ENCODE measurements at regions not wholly inside any gene's neighbourhood (a gene's known extent, or its start where the extent isn't known, plus 50 kb on each side); places are given as distances from the start of the nearest gene placed in this dataset.

DNA sequence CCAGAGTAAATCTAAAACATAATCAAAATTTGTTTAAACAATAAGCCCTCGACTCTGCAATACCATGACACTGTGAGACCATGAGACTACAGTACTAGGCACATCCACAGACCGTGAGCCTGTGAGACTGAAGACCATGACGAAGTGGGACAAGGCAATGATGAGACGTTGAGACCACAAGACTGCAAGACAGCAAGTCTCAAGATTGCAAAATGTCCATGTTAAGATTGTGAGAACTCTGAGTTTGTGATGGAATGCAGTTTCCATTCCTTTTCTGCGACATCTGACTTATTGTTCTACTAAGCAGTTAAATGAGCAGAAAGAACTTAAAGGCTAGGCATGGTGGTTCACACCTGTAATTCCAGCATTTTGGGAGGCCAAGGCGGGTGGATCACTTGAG is 102.1 kb upstream of the PHACTR1 start:
- no peak for DNase-seq (ENCODE audit: low spot score)
- Histone ChIP-seq H3K4me1 (ENCODE audit: insufficient read depth, low read length, poor library complexity, severe bottlenecking) (no peaks in the 10 kb centered on the region), H3K4me2 (ENCODE audit: low read length) (no peak overlapping the region), H3K79me2 (ENCODE audit: insufficient read depth, low read depth, low read length) (no peaks in the 10 kb centered on the region), H3K36me3 (ENCODE audit: insufficient read depth, low read length) (no peaks in the 10 kb centered on the region), H2AFZ (ENCODE audit: low read length) (no peak overlapping the region), H3K9me3 (ENCODE audit: low read length) (no peaks in the 10 kb centered on the region), H3K27ac (ENCODE audit: low read depth, low read length, poor library complexity, severe bottlenecking) (no peak overlapping the region), H3K9me2 (ENCODE audit: insufficient read depth, low read length) (no peaks in the 10 kb centered on the region), H3K4me3 (ENCODE audit: low read depth, low read length, poor library complexity, severe bottlenecking) (no peak overlapping the region), H4K20me1 (ENCODE audit: insufficient read depth, low read length) (no peaks in the 10 kb centered on the region)
- POLR2A ChIA-PET: no interaction called here
- intact Hi-C loops (cut with micrococcal nuclease; ENCODE audit: unreplicated experiment): no loop called here
- CTCF ChIA-PET (ENCODE audit: unreplicated experiment): no interaction called here
- BruUV-seq (replicated peaks): no TSS peak
- TF ChIP-seq, protein P1, sequence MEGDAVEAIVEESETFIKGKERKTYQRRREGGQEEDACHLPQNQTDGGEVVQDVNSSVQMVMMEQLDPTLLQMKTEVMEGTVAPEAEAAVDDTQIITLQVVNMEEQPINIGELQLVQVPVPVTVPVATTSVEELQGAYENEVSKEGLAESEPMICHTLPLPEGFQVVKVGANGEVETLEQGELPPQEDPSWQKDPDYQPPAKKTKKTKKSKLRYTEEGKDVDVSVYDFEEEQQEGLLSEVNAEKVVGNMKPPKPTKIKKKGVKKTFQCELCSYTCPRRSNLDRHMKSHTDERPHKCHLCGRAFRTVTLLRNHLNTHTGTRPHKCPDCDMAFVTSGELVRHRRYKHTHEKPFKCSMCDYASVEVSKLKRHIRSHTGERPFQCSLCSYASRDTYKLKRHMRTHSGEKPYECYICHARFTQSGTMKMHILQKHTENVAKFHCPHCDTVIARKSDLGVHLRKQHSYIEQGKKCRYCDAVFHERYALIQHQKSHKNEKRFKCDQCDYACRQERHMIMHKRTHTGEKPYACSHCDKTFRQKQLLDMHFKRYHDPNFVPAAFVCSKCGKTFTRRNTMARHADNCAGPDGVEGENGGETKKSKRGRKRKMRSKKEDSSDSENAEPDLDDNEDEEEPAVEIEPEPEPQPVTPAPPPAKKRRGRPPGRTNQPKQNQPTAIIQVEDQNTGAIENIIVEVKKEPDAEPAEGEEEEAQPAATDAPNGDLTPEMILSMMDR (conservative IDR thresholded peaks at IDR 0.05; ENCODE audit: low read length): no peak
- no peak for TF ChIP-seq EZH2phosphoT487 (IDR thresholded peaks at IDR 0.05; ENCODE audit: borderline replicate concordance, low read depth, low read length)

DNA sequence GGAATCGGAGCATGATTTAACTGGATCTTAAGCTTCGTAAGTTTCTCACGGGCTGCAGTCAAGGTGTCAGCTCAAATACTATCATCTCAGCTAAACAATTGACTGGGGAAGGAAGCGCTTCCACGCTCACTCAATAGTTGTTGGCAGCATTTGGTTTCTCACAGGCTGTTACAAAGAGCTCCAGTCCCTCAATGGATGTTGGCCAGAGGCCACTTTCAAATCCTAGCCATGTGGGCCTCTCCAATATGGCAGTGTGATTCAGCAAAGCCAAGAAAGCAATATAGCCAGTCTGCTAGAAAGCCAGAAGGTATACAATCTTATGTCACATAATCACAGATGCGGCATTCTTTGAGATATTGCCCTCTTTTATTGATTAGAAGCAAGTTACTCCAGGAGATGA is 98.3 kb upstream of the PHACTR1 start:
- Histone ChIP-seq H3K9me2 (ENCODE audit: insufficient read depth, low read length) (no peaks in the 10 kb centered on the region), H3K9me3 (ENCODE audit: low read length) (no peaks in the 10 kb centered on the region), H3K36me3 (ENCODE audit: insufficient read depth, low read length) (no peaks in the 10 kb centered on the region), H3K4me3 (ENCODE audit: low read depth, low read length, poor library complexity, severe bottlenecking) (no peak overlapping the region), H4K20me1 (ENCODE audit: insufficient read depth, low read length) (no peaks in the 10 kb centered on the region), H2AFZ (ENCODE audit: low read length) (no peak overlapping the region), H3K79me2 (ENCODE audit: insufficient read depth, low read depth, low read length) (no peaks in the 10 kb centered on the region), H3K4me1 (ENCODE audit: insufficient read depth, low read length, poor library complexity, severe bottlenecking) (no peaks in the 10 kb centered on the region), H3K27ac (ENCODE audit: low read depth, low read length, poor library complexity, severe bottlenecking) (no peak overlapping the region), H3K4me2 (ENCODE audit: low read length) (no peak overlapping the region)
- no TSS peak for BruUV-seq (replicated peaks)
- TF ChIP-seq, protein P1 (conservative IDR thresholded peaks at IDR 0.05; ENCODE audit: low read length): no peak
- TF ChIP-seq EZH2phosphoT487 (IDR thresholded peaks at IDR 0.05; ENCODE audit: borderline replicate concordance, low read depth, low read length): no peak
- no peak for DNase-seq (ENCODE audit: low spot score)
- CTCF ChIA-PET (ENCODE audit: unreplicated experiment): no interaction called here
- intact Hi-C loops (cut with micrococcal nuclease; ENCODE audit: unreplicated experiment): no loop called here
- POLR2A ChIA-PET: interaction anchor here (0.7 kb wide), 1 partner anchor 178 kb away, joined by 3 read pairs; no protein-coding TSS in a partner anchor

DNA sequence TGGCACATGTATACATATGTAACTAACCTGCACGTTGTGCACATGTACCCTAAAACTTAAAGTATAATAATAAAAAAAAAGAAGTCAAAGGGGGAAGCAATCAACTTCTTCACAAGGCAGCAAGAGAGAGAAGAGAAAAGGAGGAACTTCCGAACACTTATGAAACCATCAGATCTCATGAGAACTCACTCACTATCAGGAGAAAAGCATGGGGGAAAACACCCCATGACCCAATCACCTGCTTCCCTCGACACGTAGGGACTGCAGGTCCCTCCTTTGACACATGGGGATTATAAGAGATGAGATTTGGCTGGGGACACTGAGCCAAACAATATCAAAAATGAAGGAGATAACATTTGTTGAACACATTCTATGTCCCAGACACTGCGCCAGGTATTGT is 94.8 kb upstream of the PHACTR1 start:
- no peaks in the 10 kb centered on the region for H3K36me3 ChIP-seq (ENCODE audit: insufficient read depth, low read length)
- H4K20me1 ChIP-seq (ENCODE audit: insufficient read depth, low read length): no peaks in the 10 kb centered on the region
- no peaks in the 10 kb centered on the region for H3K9me2 ChIP-seq (ENCODE audit: insufficient read depth, low read length)
- no peak overlapping the region for H3K4me2 ChIP-seq (ENCODE audit: low read length)
- no peaks in the 10 kb centered on the region for H3K4me1 ChIP-seq (ENCODE audit: insufficient read depth, low read length, poor library complexity, severe bottlenecking)
- no peak overlapping the region for H2AFZ ChIP-seq (ENCODE audit: low read length)
- no peak overlapping the region for H3K4me3 ChIP-seq (ENCODE audit: low read depth, low read length, poor library complexity, severe bottlenecking)
- no TSS peak for BruUV-seq (replicated peaks)
- DNase-seq (ENCODE audit: low spot score): no peak
- POLR2A ChIA-PET: interaction anchor here (0.8 kb wide), 1 partner anchor 53 kb away, joined by 3 read pairs; no protein-coding TSS in a partner anchor
- no peaks in the 10 kb centered on the region for H3K9me3 ChIP-seq (ENCODE audit: low read length)
- no peak overlapping the region for H3K27ac ChIP-seq (ENCODE audit: low read depth, low read length, poor library complexity, severe bottlenecking)
- no peak for TF ChIP-seq EZH2phosphoT487 (IDR thresholded peaks at IDR 0.05; ENCODE audit: borderline replicate concordance, low read depth, low read length)
- TF ChIP-seq, protein P1 (conservative IDR thresholded peaks at IDR 0.05; ENCODE audit: low read length): no peak
- CTCF ChIA-PET (ENCODE audit: unreplicated experiment): no interaction called here
- intact Hi-C loops (cut with micrococcal nuclease; ENCODE audit: unreplicated experiment): no loop called here
- no peaks in the 10 kb centered on the region for H3K79me2 ChIP-seq (ENCODE audit: insufficient read depth, low read depth, low read length)

All from OCI-LY7 (cell line).